GM19239 (cell line): ENCODE measurements at regions not wholly inside any gene's neighbourhood (a gene's known extent, or its start where the extent isn't known, plus 50 kb on each side); places are given as distances from the start of the nearest gene placed in this dataset.
"Not testable (repeated sequence)": the region's sequence is repeated elsewhere in the genome, so short reads cannot be mapped to it uniquely, and the experiment has no call there.

ENCODE experiments used
- DNase-seq: peaks from one replicate; pipeline ENCODE4 v3.0.0; 2011; ENCODE audit warnings: low spot score; ENCODE audit not compliant: insufficient read length
- FAIRE-seq: peaks from 2 replicates; lab custom pipeline; 2011; peaks lifted over from hg19 to GRCh38; lab: Jason Lieb, UNC

GRCh38 chr2:83842421-83842820, 616.7 kb downstream of the SUCLG1 start:
- DNase-seq (no peak), FAIRE-seq (no peak)

GRCh38 chr2:83837823-83838222, 621.3 kb downstream of the SUCLG1 start:
- DNase-seq (no peak), FAIRE-seq (no peak)

GRCh38 chr2:83827618-83828017, 631.5 kb downstream of the SUCLG1 start:
- no peak for FAIRE-seq
- no peak for DNase-seq

GRCh38 chr2:83826577-83826976, 632.5 kb downstream of the SUCLG1 start:
- FAIRE-seq: no peak
- no peak for DNase-seq

GRCh38 chr2:83823229-83823628, 635.9 kb downstream of the SUCLG1 start:
- DNase-seq (no peak), FAIRE-seq (no peak)

- FAIRE-seq: no peak
- no peak for DNase-seq
These were observed 641.6 kb downstream of the SUCLG1 start for GRCh38 chr2:83817511-83817910.

- DNase-seq: no peak
- no peak for FAIRE-seq
These were observed 650.2 kb downstream of the SUCLG1 start for GRCh38 chr2:83808878-83809277.

GRCh38 chr2:83802604-83803003, 656.5 kb downstream of the SUCLG1 start:
- no peak for FAIRE-seq

GRCh38 chr2:83795777-83796176, 663.3 kb downstream of the SUCLG1 start:
- no peak for FAIRE-seq
- DNase-seq: no peak

More at GRCh38 chr2:83802604-83803003, 656.5 kb downstream of the SUCLG1 start:
- no peak for DNase-seq

- not testable (repeated sequence) for DNase-seq, FAIRE-seq
These were observed 668.6 kb downstream of the SUCLG1 start for GRCh38 chr2:83790467-83790866.

GRCh38 chr2:83789674-83790073, 669.4 kb downstream of the SUCLG1 start:
- not testable (repeated sequence) for DNase-seq, FAIRE-seq

- FAIRE-seq: not testable (repeated sequence)
These were observed 670.0 kb downstream of the SUCLG1 start for GRCh38 chr2:83788938-83789566.

GRCh38 chr2:83787189-83787588, 671.9 kb downstream of the SUCLG1 start:
- FAIRE-seq: no peak

More at GRCh38 chr2:83788938-83789566, 670.0 kb downstream of the SUCLG1 start:
- not testable (repeated sequence) for DNase-seq

GRCh38 chr2:83786140-83786539, 672.9 kb downstream of the SUCLG1 start:
- no peak for FAIRE-seq

More at GRCh38 chr2:83787189-83787588, 671.9 kb downstream of the SUCLG1 start:
- DNase-seq: no peak

GRCh38 chr2:83784947-83785346, 674.1 kb downstream of the SUCLG1 start:
- DNase-seq (no peak), FAIRE-seq (no peak)

More at GRCh38 chr2:83786140-83786539, 672.9 kb downstream of the SUCLG1 start:
- DNase-seq: no peak

- FAIRE-seq (no peak), DNase-seq (no peak)
These were observed 674.8 kb downstream of the SUCLG1 start for GRCh38 chr2:83784315-83784714.

GRCh38 chr2:83782122-83782521, 677.0 kb downstream of the SUCLG1 start:
- FAIRE-seq (no peak), DNase-seq (no peak)

GRCh38 chr2:83764447-83765005, 694.6 kb downstream of the SUCLG1 start:
- no peak for FAIRE-seq

GRCh38 chr2:83757329-83757728, 701.8 kb downstream of the SUCLG1 start:
- DNase-seq (no peak), FAIRE-seq (no peak)

More at GRCh38 chr2:83764447-83765005, 694.6 kb downstream of the SUCLG1 start:
- no peak for DNase-seq

- FAIRE-seq (no peak), DNase-seq (no peak)
These were observed 702.9 kb downstream of the SUCLG1 start for GRCh38 chr2:83756219-83756618.

GRCh38 chr2:83747141-83747540, 711.9 kb downstream of the SUCLG1 start:
- FAIRE-seq (no peak), DNase-seq (no peak)

- FAIRE-seq: no peak
- DNase-seq: no peak
These were observed 714.2 kb downstream of the SUCLG1 start for GRCh38 chr2:83744855-83745254.
